ENCODE measurements at regions not wholly inside any gene's neighbourhood (a gene's known extent, or its start where the extent isn't known, plus 50 kb on each side); places are given as distances from the start of the nearest gene placed in this dataset.

- TF ChIP-seq CTCF (IDR thresholded peaks at IDR 0.05) (no peak), POLR2A (IDR thresholded peaks at IDR 0.05) (no peak)
These were observed 884.3 kb downstream of the TSN start for GRCh38 chr2:122639711-122640110.

Data from body of pancreas (tissue), 4 donors.